ENCODE measurements at regions not wholly inside any gene's neighbourhood (a gene's known extent, or its start where the extent isn't known, plus 50 kb on each side); places are given as distances from the start of the nearest gene placed in this dataset.

DNA sequence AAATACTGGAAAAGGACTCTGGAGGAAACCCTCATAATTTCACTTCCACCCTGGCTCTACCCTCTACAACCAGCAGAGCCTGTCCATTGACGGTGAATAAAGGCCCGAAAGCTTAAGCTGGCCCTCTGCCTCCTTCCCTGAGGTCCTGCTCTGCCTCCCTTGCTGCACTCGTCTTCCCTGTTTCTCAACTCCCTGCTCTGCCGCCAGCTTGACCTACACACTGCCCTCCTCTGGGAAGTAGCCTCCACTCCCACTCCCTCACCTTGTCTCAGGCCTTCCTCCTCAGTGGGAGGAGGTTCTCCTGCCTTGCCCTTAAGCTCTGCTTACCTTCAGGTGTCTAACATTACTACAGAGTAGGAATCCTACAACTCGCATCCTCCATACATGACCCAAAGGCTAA is 608.6 kb upstream of the NR3C2 start:
- TF ChIP-seq ZNF274 (IDR thresholded peaks at IDR 0.05; ENCODE audit: low read depth, low read length) = no peak
- TF ChIP-seq SUZ12 (IDR thresholded peaks at IDR 0.05; ENCODE audit: extremely low read depth, insufficient read depth, insufficient read length) = no peak
- TF ChIP-seq YY1 (IDR thresholded peaks at IDR 0.05; ENCODE audit: insufficient read depth, insufficient read length) = no peak

Data from NT2/D1 (cell line).